ENCODE measurements at regions not wholly inside any gene's neighbourhood (a gene's known extent, or its start where the extent isn't known, plus 50 kb on each side); places are given as distances from the start of the nearest gene placed in this dataset.

GRCh38 chr20:11832851-11833250 is 84.8 kb upstream of the BTBD3 start:
- H3K27me3 ChIP-seq, result no peaks in the 10 kb centered on the region
- no peaks in the 10 kb centered on the region for H3K9me3 ChIP-seq
- H3K4me1 ChIP-seq, result no peaks in the 10 kb centered on the region
- no peak overlapping the region for H3K4me3 ChIP-seq
- DNase-seq (no peak), ATAC-seq (no peak)
- H3K36me3 ChIP-seq, result no peaks in the 10 kb centered on the region
- TF ChIP-seq, protein P1, sequence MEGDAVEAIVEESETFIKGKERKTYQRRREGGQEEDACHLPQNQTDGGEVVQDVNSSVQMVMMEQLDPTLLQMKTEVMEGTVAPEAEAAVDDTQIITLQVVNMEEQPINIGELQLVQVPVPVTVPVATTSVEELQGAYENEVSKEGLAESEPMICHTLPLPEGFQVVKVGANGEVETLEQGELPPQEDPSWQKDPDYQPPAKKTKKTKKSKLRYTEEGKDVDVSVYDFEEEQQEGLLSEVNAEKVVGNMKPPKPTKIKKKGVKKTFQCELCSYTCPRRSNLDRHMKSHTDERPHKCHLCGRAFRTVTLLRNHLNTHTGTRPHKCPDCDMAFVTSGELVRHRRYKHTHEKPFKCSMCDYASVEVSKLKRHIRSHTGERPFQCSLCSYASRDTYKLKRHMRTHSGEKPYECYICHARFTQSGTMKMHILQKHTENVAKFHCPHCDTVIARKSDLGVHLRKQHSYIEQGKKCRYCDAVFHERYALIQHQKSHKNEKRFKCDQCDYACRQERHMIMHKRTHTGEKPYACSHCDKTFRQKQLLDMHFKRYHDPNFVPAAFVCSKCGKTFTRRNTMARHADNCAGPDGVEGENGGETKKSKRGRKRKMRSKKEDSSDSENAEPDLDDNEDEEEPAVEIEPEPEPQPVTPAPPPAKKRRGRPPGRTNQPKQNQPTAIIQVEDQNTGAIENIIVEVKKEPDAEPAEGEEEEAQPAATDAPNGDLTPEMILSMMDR (IDR thresholded peaks at IDR 0.05), result no peak
- no peak overlapping the region for H3K27ac ChIP-seq
- intact Hi-C loops (cut with DNase I), result no loop called here

GRCh38 chr20:11833825-11834224 is 83.9 kb upstream of the BTBD3 start:
- ATAC-seq (no peak), DNase-seq (no peak)
- no peaks in the 10 kb centered on the region for H3K27me3 ChIP-seq
- no peaks in the 10 kb centered on the region for H3K4me1 ChIP-seq
- H3K9me3 ChIP-seq, result no peaks in the 10 kb centered on the region
- H3K27ac ChIP-seq, result no peak overlapping the region
- TF ChIP-seq, protein P1 (IDR thresholded peaks at IDR 0.05), result no peak
- no peaks in the 10 kb centered on the region for H3K36me3 ChIP-seq
- no peak overlapping the region for H3K4me3 ChIP-seq
- intact Hi-C loops (cut with DNase I), result no loop called here

GRCh38 chr20:11838076-11838636 is 79.5 kb upstream of the BTBD3 start:
- H3K27ac ChIP-seq, result no peak overlapping the region
- no peak overlapping the region for H3K4me3 ChIP-seq
- intact Hi-C loops (cut with DNase I), result no loop called here
- TF ChIP-seq, protein P1 (IDR thresholded peaks at IDR 0.05), result no peak
- H3K4me1 ChIP-seq, result no peaks in the 10 kb centered on the region
- ATAC-seq (no peak), DNase-seq (no peak)
- H3K27me3 ChIP-seq, result no peaks in the 10 kb centered on the region
- no peaks in the 10 kb centered on the region for H3K9me3 ChIP-seq
- H3K36me3 ChIP-seq, result no peaks in the 10 kb centered on the region

DNA sequence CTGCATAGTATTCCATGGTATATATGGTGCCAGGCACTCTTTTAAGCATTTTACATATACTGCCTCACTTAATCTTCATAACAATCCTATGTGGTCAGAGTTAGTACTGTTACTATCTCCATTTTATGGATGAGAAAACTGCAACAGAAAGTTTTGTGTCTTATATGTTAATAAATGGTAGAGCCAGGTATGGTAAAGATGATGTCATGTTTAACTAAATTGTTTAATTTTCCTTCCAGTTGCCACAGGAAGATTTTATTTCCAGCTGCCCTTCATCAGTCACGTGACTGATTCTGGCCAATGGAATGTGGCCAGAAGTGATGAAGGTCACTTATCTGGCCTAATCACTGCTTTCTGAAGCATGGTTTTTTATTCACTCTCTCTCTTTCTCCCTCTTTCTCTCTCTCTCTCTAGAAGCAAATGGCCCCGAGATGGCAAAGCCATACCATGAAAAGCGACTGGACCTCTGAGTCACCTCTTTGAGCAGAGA is 75.7 kb upstream of the BTBD3 start:
- Histone ChIP-seq H3K27ac (no peak overlapping the region), H3K27me3 (no peaks in the 10 kb centered on the region), H3K4me1 (no peaks in the 10 kb centered on the region), H3K9me3 (no peaks in the 10 kb centered on the region), H3K4me3 (no peak overlapping the region), H3K36me3 (no peaks in the 10 kb centered on the region)
- ATAC-seq (no peak), DNase-seq (no peak)
- TF ChIP-seq, protein P1 (IDR thresholded peaks at IDR 0.05), result no peak
- intact Hi-C loops (cut with DNase I), result no loop called here

- Histone ChIP-seq H3K27ac (no peak overlapping the region), H3K4me1 (no peaks in the 10 kb centered on the region), H3K4me3 (no peak overlapping the region), H3K27me3 (no peaks in the 10 kb centered on the region), H3K36me3 (no peaks in the 10 kb centered on the region), H3K9me3 (no peaks in the 10 kb centered on the region)
- no peak for ATAC-seq
- TF ChIP-seq, protein P1 (IDR thresholded peaks at IDR 0.05), result no peak
- DNase-seq, result no peak
- intact Hi-C loops (cut with DNase I), result no loop called here
These were observed 74.4 kb upstream of the BTBD3 start for GRCh38 chr20:11843289-11843688.
